GM12874 (cell line): ENCODE measurements at regions not wholly inside any gene's neighbourhood (a gene's known extent, or its start where the extent isn't known, plus 50 kb on each side); places are given as distances from the start of the nearest gene placed in this dataset.

Source experiments
- TF ChIP-seq, protein P1 (sequence below): IDR thresholded peaks from 2 replicates; pipeline ENCODE4 v1.5.1; 2011; ENCODE audit warnings: low read depth, mild to moderate bottlenecking, control low read depth, low read length, moderate library complexity; ENCODE audit not compliant: insufficient read depth

- TF ChIP-seq, protein P1, sequence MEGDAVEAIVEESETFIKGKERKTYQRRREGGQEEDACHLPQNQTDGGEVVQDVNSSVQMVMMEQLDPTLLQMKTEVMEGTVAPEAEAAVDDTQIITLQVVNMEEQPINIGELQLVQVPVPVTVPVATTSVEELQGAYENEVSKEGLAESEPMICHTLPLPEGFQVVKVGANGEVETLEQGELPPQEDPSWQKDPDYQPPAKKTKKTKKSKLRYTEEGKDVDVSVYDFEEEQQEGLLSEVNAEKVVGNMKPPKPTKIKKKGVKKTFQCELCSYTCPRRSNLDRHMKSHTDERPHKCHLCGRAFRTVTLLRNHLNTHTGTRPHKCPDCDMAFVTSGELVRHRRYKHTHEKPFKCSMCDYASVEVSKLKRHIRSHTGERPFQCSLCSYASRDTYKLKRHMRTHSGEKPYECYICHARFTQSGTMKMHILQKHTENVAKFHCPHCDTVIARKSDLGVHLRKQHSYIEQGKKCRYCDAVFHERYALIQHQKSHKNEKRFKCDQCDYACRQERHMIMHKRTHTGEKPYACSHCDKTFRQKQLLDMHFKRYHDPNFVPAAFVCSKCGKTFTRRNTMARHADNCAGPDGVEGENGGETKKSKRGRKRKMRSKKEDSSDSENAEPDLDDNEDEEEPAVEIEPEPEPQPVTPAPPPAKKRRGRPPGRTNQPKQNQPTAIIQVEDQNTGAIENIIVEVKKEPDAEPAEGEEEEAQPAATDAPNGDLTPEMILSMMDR = no peak
Measured at GRCh38 chr6:14747881-14748520, 497.9 kb upstream of the JARID2 start.

DNA sequence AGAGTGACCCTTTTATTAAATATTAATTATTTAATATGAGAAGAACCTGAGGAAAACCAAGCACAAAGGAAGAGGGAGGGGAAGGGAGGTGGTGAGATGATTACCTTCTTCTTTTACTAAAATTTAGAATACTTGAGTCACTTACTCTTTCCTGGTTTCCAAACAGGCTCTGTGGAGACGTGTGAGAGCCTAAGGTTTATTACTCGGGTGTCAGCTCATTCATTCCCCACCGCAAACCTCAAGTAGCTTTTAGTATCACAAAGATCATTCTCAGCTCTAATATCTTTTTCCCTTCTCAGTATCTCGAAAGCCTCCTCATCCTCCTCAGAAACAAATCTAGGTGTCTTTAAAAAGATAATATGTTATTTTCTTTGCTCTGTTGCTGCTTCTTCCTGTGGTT lies 497.2 kb upstream of the JARID2 start:
- TF ChIP-seq, protein P1 = no peak

GRCh38 chr6:14750059-14750661 lies 495.7 kb upstream of the JARID2 start:
- TF ChIP-seq, protein P1 = no peak

DNA sequence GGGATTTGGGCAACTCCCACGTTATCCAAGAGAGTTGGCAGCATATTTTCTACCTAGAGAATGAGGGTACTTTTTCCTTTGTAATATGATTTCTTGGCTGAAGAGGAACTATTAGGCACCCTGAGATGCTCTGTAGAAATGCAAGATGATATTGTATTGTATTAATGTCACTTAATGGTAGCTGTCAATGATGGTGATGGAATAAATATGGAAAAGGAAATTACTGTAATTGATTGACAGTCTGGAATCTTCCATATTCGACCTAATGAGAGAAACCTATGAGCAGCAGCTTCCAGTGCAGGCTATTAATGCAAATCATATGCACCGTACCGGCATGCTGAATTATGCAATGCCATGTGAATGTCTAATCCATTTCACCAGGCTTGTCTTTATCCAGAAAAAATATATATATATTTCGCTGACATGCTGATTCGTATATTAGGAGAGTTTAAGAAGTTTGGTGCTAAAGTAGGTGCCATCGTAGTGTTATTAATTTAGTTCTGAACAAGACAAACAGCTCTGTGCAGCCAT lies 494.2 kb upstream of the JARID2 start:
- TF ChIP-seq, protein P1 = no peak

GRCh38 chr6:14754751-14755513 lies 490.9 kb upstream of the JARID2 start:
- TF ChIP-seq, protein P1 = no peak

- TF ChIP-seq, protein P1 = no peak
Measured at GRCh38 chr6:14756340-14756739, 489.5 kb upstream of the JARID2 start.

DNA sequence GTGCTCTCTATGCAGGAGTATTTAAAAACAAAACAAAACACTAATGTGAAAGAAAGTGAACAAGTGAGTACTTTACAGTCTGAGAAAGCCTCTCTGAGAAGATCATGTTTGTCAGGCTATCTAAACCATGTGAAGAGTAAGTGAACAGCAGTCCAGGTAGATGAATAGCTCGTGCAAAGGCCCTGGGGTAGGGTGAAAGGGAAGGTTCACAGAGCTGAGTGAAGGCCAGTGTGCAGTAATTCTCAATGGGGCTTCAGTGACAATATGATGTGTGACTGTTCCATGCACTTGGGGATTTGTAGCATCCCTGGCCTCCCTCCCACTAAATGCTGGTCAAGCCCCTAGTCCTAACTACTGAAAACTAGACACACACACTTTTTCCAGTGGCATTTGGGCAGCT lies 488.9 kb upstream of the JARID2 start:
- TF ChIP-seq, protein P1 = no peak
